HCT116 (cell line): ENCODE measurements at regions not wholly inside any gene's neighbourhood (a gene's known extent, or its start where the extent isn't known, plus 50 kb on each side); places are given as distances from the start of the nearest gene placed in this dataset.
"Not testable (repeated sequence)": the region's sequence is repeated elsewhere in the genome, so short reads cannot be mapped to it uniquely, and the experiment has no call there.

Experiments
- EGR1 ChIP-seq: IDR thresholded peaks from 2 replicates; pipeline ENCODE4 v1.6.1; 2012; ENCODE audit warnings: low read depth
- EZH2 ChIP-seq: fragments of 200-600 bp; sonication (generic); IDR thresholded peaks from 2 replicates; pipeline ENCODE4 v1.6.1; 2017; ENCODE audit warnings: antibody characterized with exemption, mixed run types
- EZH2phosphoT487 ChIP-seq: fragments of 200-600 bp; IDR thresholded peaks from 2 replicates; pipeline ENCODE4 v1.6.1; 2018; ENCODE audit warnings: antibody characterized with exemption, borderline replicate concordance
- JUND ChIP-seq: IDR thresholded peaks from 2 replicates; pipeline ENCODE4 v1.6.1; 2012
- POLR2A ChIP-seq: IDR thresholded peaks from 2 replicates; pipeline ENCODE4 v1.7.0; 2011; ENCODE audit warnings: borderline replicate concordance; ENCODE audit not compliant: insufficient read depth, insufficient read length; ENCODE audit errors: extremely low read depth
- RAD21 ChIP-seq: IDR thresholded peaks from 2 replicates; pipeline ENCODE4 v1.6.1; 2012; ENCODE audit warnings: low read depth, mild to moderate bottlenecking
- SIN3A ChIP-seq: IDR thresholded peaks from 2 replicates; pipeline ENCODE4 v1.6.1; 2012; ENCODE audit warnings: low read depth
- SP1 ChIP-seq: IDR thresholded peaks from 2 replicates; pipeline ENCODE4 v1.6.1; 2012; ENCODE audit warnings: low read depth
- TF ChIP-seq, protein P1 (sequence below): IDR thresholded peaks from 2 replicates; pipeline ENCODE4 v1.6.1; 2012
- TF ChIP-seq, protein P2 (sequence below), 3 experiments: fragments of 200-600 bp in 1 of 3; sonication (generic) in 1 of 3; IDR thresholded peaks in 2 of 3; conservative IDR thresholded peaks in 1 of 3; 2 replicates each; pipeline ENCODE4 v1.5.1; 2012 to 2017; ENCODE audit warnings: low read depth in 2 of 3, low read length in 2 of 3, antibody characterized with exemption in 1 of 3, borderline replicate concordance in 1 of 3, control low read depth in 1 of 3, mild to moderate bottlenecking in 1 of 3, mixed read lengths in 1 of 3, mixed run types in 1 of 3, moderate library complexity in 1 of 3; ENCODE audit not compliant: insufficient read depth in 1 of 3
- TF ChIP-seq, protein P3 (sequence below): IDR thresholded peaks from 2 replicates; pipeline ENCODE4 v1.6.1; 2012

GRCh38 chr2:224647684-224648083, 62.5 kb upstream of the CUL3 start:
- TF ChIP-seq, protein P1, sequence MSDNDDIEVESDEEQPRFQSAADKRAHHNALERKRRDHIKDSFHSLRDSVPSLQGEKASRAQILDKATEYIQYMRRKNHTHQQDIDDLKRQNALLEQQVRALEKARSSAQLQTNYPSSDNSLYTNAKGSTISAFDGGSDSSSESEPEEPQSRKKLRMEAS = not testable (repeated sequence)
- TF ChIP-seq POLR2A, EZH2phosphoT487, EGR1, EZH2, SP1, SIN3A, JUND, RAD21: not testable (repeated sequence)
- TF ChIP-seq, protein P2, sequence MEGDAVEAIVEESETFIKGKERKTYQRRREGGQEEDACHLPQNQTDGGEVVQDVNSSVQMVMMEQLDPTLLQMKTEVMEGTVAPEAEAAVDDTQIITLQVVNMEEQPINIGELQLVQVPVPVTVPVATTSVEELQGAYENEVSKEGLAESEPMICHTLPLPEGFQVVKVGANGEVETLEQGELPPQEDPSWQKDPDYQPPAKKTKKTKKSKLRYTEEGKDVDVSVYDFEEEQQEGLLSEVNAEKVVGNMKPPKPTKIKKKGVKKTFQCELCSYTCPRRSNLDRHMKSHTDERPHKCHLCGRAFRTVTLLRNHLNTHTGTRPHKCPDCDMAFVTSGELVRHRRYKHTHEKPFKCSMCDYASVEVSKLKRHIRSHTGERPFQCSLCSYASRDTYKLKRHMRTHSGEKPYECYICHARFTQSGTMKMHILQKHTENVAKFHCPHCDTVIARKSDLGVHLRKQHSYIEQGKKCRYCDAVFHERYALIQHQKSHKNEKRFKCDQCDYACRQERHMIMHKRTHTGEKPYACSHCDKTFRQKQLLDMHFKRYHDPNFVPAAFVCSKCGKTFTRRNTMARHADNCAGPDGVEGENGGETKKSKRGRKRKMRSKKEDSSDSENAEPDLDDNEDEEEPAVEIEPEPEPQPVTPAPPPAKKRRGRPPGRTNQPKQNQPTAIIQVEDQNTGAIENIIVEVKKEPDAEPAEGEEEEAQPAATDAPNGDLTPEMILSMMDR (IDR thresholded peaks at IDR 0.05 in 2 of 3, conservative IDR thresholded peaks at IDR 0.05 in 1 of 3; ENCODE audit: borderline replicate concordance in 1 of 3, insufficient read depth in 1 of 3, low read depth in 2 of 3, low read length in 2 of 3) = not testable (repeated sequence)
- TF ChIP-seq, protein P3, sequence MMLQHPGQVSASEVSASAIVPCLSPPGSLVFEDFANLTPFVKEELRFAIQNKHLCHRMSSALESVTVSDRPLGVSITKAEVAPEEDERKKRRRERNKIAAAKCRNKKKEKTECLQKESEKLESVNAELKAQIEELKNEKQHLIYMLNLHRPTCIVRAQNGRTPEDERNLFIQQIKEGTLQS = not testable (repeated sequence)
